ENCODE measurements at regions not wholly inside any gene's neighbourhood (a gene's known extent, or its start where the extent isn't known, plus 50 kb on each side); places are given as distances from the start of the nearest gene placed in this dataset.
A peak's percentile ranks its signal among the peaks of the same experiment; 100 is the strongest.

DNA sequence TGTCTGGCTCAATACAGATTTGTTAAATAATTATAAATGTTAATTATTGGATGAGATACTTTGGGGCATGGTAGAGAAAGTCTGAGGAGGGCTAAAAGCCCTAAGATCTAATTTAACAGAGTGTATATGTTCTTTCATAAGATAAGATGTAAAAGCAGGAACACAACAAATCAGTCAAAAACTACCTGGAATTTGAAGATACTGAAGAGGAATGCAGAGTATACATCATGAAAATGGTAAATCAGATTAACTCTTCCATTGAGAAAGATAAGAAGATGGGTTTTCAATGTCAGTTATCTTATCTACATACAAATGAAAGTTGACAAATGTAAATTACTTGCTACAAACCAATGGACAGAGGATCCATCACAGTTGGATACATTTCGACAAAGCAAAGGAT lies 107.3 kb upstream of the NFIB start:
- no peaks in the 10 kb centered on the region for H3K36me3 ChIP-seq
- H3K4me1 ChIP-seq (replicated peaks), result peaks cover 14% of the 10 kb centered on the region
- DNase-seq (ENCODE audit: low read depth in 1 of 2, low spot score in 2 of 2), result no peak
- H3K9me3 ChIP-seq (replicated peaks), result no peaks in the 10 kb centered on the region
- H3K4me3 ChIP-seq, result no peak overlapping the region
- H3K27me3 ChIP-seq (replicated peaks), result no peaks in the 10 kb centered on the region
- no peak overlapping the region for H3K27ac ChIP-seq

DNA sequence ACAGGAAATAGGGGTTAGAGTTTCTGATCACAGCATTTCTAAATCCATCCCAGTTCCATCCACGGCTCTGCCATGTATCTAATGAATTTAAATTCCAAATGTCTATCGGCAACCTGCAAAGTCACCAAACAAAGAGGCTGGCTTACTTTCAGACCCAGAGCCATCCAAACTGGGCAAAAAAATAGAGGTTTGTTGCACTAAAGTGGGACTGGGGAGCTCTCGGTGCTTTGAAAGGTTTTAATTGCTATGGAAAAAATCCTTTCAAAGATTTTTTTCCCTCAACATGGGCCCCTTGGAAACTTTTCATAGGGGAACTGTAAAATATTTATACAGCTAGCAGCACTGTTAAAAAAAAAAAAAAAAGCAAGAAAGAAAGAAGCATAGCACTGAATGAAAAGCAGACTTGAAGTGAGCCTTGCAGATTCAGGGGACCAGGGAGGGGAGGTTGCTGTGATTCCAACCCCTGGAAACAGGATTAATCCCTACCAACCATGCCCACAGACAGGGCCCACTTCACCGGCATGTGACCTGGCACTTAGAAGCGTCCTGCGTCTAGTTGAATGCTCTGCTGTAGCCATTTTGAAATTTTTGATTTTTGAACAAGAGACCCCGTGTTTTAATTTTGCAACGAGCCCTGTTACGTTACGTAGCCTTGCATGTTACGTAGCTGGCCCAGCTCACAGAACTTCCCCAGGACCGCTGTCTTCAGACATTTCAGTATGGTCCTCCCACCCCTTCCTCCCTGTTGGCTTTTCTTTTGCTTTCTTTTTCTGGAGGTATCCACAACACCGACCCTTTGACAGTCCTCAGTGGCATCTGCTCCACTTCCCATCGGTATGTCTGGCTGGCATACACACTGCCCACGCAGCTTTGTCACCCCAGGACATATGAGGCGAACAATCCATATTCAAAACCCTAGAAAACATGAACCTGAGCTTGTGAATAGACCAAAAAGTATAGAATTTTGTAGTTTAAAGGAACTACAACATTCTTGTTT lies 105.3 kb upstream of the NFIB start:
- DNase-seq (ENCODE audit: low read depth in 1 of 2, low spot score in 2 of 2), result no peak
- no peak overlapping the region for H3K27ac ChIP-seq
- H3K4me1 ChIP-seq (replicated peaks), result peaks cover 18% of the 10 kb centered on the region
- H3K27me3 ChIP-seq (replicated peaks), result no peaks in the 10 kb centered on the region
- H3K4me3 ChIP-seq, result no peak overlapping the region
- no peaks in the 10 kb centered on the region for H3K9me3 ChIP-seq (replicated peaks)
- no peaks in the 10 kb centered on the region for H3K36me3 ChIP-seq

DNA sequence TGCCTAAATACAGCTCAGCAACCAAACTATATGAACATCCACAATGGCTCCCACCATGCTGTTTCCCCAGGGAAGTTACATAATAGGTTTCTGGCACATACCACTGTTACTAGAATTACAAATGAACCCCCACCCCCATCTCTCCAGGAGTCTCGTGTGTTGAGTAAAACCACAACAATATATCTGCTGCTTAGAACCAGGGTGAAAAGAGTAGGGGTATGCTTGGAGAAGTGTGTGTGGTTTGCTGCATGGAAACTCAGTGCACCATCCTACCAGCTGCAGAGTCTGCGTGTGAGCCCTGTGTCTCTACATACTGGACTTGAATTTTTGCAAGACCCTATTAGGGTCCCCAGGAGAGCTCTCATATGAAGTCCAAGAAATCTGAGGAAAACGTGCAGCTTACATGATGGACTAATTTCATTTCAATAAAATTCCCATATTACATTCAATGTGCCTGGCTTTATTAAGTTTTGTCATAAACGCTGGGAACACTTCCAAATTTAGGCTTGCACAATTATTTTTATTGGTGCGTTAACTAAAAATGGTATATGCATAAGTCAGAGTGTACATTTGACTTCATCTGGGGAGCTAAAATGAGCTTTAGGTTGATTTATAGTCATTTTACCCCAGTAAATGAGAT lies 104.5 kb upstream of the NFIB start:
- H3K27ac ChIP-seq, result no peak overlapping the region
- no peaks in the 10 kb centered on the region for H3K27me3 ChIP-seq (replicated peaks)
- H3K9me3 ChIP-seq (replicated peaks), result no peaks in the 10 kb centered on the region
- no peak for DNase-seq (ENCODE audit: low read depth in 1 of 2, low spot score in 2 of 2)
- H3K4me1 ChIP-seq (replicated peaks), result peaks cover 10% of the 10 kb centered on the region
- H3K4me3 ChIP-seq, result no peak overlapping the region
- no peaks in the 10 kb centered on the region for H3K36me3 ChIP-seq

DNA sequence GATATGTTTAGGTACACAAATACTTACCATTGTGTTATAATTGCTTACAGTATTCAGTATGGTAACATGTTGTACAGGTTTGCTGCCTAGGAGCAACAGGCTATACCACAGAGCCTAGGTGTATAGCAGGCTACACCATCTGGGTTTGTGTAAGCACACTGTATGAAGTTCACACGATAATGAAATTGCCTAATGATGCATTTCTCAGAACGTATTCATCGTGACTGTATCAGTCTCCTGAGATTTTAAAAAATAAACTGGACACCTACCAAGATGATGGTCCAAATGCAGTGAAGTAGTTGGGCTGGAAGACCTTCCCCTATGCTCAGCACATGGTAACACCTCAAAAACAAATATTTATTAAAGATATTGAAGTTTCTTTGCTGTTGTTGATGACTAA lies 103.3 kb upstream of the NFIB start:
- H3K4me1 ChIP-seq (replicated peaks), result peaks cover 7% of the 10 kb centered on the region
- H3K9me3 ChIP-seq (replicated peaks), result no peaks in the 10 kb centered on the region
- DNase-seq (ENCODE audit: low read depth in 1 of 2, low spot score in 2 of 2), result no peak
- H3K27me3 ChIP-seq (replicated peaks), result no peaks in the 10 kb centered on the region
- no peak overlapping the region for H3K27ac ChIP-seq
- no peak overlapping the region for H3K4me3 ChIP-seq
- H3K36me3 ChIP-seq, result no peaks in the 10 kb centered on the region

DNA sequence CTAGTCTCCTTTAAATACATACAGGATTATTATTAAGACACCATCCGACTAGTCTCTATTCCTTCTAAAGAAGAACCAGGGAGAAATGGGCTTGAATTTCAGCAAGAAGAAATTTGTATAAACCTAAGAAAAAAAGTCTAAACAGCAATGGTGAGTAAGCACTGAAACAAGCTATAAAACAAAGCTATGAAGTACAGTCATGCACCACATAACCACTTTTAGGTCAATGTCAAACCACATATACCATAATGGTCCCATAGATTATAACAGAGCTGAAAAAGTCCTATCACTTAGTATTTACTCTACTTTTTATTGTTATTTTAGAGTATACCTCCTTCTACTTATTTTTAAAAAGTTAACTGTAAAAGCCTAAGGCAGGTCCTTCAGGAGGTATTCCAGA lies 102.0 kb upstream of the NFIB start:
- DNase-seq (ENCODE audit: low read depth in 1 of 2, low spot score in 2 of 2), result peak in 1 of 2 experiments; percentile 36
- Histone ChIP-seq H3K27me3 (replicated peaks) (no peaks in the 10 kb centered on the region), H3K4me3 (no peak overlapping the region), H3K4me1 (replicated peaks) (peaks cover 7% of the 10 kb centered on the region), H3K36me3 (no peaks in the 10 kb centered on the region), H3K27ac (no peak overlapping the region), H3K9me3 (replicated peaks) (no peaks in the 10 kb centered on the region)

DNA sequence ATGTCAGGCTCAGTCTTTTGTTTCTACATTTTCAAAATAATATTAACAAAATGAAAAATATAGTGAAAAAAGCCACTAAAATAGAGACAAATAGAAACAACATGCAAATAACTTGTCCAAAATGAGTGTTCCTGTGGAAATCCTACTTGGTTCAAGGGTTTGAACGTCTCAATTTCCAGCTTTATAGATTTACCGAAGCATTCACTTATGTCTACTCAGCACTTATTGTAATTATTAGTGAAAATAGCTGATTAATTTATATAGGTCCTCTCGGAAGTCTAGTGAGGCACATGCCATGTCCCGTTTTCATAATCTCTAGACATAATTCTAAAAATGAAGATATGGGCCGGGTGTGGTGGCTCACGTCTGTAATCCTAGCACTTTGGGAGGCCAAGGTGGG lies 99.9 kb upstream of the NFIB start:
- no peak for DNase-seq (ENCODE audit: low read depth in 1 of 2, low spot score in 2 of 2)
- H3K4me1 ChIP-seq (replicated peaks), result peaks cover 7% of the 10 kb centered on the region
- H3K4me3 ChIP-seq, result no peak overlapping the region
- H3K36me3 ChIP-seq, result no peaks in the 10 kb centered on the region
- no peak overlapping the region for H3K27ac ChIP-seq
- H3K27me3 ChIP-seq (replicated peaks), result no peaks in the 10 kb centered on the region
- no peaks in the 10 kb centered on the region for H3K9me3 ChIP-seq (replicated peaks)

DNA sequence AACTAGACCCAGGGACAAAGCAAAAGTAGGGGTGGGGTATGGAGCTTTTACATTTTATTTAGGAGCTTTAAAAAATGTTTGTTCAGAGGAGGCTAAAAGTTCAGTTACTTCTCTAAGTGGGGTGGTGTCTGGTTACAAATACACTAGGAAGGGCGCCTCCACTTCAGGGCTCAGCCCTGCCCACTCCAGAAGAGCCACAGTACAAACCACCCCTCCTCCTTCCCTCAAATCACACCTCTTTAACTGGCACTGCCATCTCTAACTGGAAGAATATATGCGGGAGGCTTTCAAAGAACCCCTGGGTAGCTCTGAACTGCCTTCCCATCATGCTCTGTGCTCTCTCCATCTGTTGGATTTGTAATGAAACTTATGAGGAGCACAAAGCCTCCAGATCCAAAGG lies 98.8 kb upstream of the NFIB start:
- H3K27ac ChIP-seq, result no peak overlapping the region
- H3K9me3 ChIP-seq (replicated peaks), result no peaks in the 10 kb centered on the region
- no peak overlapping the region for H3K4me3 ChIP-seq
- peaks cover 7% of the 10 kb centered on the region for H3K4me1 ChIP-seq (replicated peaks)
- DNase-seq (ENCODE audit: low read depth in 1 of 2, low spot score in 2 of 2), result no peak
- no peaks in the 10 kb centered on the region for H3K27me3 ChIP-seq (replicated peaks)
- no peaks in the 10 kb centered on the region for H3K36me3 ChIP-seq

DNA sequence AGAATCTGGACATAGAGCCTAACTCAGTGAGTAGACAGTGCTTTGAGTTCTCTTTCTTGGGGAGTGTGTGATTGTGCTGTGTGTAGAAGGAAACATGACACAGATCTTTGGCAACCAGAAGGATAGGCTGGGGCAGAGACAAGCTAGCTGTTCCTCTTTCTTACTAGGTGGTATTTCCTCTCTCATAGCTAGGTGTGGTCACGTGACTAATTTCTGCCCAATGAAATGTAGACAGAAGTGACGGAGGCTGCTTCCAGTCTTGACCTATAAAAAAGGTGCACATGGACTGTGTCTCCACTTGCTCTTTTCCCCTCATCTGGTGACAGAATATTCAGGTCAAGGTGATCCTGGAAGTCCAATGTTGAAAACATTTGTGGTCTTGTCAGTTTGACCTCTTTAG lies 92.5 kb upstream of the NFIB start:
- no peaks in the 10 kb centered on the region for H3K27me3 ChIP-seq (replicated peaks)
- no peaks in the 10 kb centered on the region for H3K36me3 ChIP-seq
- no peaks in the 10 kb centered on the region for H3K9me3 ChIP-seq (replicated peaks)
- no peaks in the 10 kb centered on the region for H3K4me1 ChIP-seq (replicated peaks)
- H3K27ac ChIP-seq, result no peak overlapping the region
- no peak overlapping the region for H3K4me3 ChIP-seq
- DNase-seq (ENCODE audit: low read depth in 1 of 2, low spot score in 2 of 2), result no peak

DNA sequence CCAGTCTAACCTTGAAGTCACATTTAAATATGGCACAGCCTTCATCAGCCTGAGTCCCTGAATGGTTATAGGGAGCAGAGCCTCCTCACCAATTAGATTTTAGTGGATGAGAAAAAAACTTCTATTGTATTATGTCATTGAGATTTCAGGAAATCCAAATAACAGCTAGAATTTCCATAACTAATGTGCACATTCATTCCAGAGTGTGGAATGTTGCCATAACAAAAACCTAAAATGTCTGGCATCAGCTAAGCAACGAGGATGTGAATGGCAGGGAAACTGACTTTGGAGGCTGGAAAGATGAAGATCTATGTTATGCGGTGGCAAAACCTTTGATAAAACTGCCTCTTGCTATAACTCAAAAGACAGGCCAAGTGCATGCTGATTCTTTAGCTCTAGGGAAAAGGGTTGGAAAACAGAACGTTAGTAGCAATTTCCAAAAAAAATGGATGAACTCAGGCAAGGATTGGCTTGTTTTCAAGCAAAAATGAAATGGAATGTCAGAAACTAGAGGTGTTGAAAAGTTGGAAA lies 91.3 kb upstream of the NFIB start:
- H3K36me3 ChIP-seq, result no peaks in the 10 kb centered on the region
- DNase-seq (ENCODE audit: low read depth in 1 of 2, low spot score in 2 of 2), result no peak
- no peaks in the 10 kb centered on the region for H3K27me3 ChIP-seq (replicated peaks)
- no peak overlapping the region for H3K27ac ChIP-seq
- H3K4me3 ChIP-seq, result no peak overlapping the region
- H3K9me3 ChIP-seq (replicated peaks), result no peaks in the 10 kb centered on the region
- peaks cover 8% of the 10 kb centered on the region for H3K4me1 ChIP-seq (replicated peaks)

DNA sequence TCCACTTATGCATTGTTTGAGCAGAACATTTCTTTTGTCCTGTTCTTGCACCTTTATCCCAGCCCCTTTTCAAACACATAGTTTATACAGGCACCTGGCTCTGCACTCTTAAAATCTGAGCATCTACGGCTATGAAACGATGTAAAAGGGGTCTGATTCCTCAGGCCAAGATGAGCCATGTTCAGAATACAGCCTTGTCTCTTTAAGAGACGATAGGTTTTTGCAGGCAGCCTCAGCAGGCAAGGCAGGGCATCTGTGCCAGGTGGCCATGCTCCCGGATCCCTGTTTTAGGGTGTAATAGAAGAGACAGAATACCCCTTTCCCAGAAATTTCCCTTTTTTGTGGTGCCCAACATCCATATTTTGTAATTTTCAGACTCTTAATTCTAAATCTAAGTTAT lies 89.1 kb upstream of the NFIB start:
- Histone ChIP-seq H3K27ac (no peak overlapping the region), H3K4me3 (no peak overlapping the region), H3K4me1 (replicated peaks) (peaks cover 10% of the 10 kb centered on the region), H3K9me3 (replicated peaks) (no peaks in the 10 kb centered on the region), H3K36me3 (no peaks in the 10 kb centered on the region), H3K27me3 (replicated peaks) (no peaks in the 10 kb centered on the region)
- DNase-seq (ENCODE audit: low read depth in 1 of 2, low spot score in 2 of 2), result no peak

DNA sequence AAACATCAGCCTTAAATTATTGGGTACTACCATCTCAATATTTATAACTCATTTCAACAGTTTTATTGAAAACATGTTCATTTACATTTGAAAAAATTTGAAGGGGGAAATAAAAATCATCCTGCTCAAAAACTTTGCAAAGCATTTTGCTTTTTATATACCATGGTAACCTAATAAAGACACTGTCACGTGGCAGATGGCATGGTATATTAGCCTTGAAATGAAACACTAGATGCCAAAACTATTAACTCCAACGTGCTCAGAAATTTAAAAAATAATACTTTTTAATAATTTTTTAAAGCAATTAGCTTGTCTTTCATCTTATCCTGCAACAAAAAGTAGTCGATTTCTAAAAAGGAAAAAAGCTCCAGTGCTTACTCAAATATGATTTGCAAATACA lies 88.6 kb upstream of the NFIB start:
- no peak overlapping the region for H3K4me3 ChIP-seq
- H3K27ac ChIP-seq, result no peak overlapping the region
- H3K4me1 ChIP-seq (replicated peaks), result peaks cover 10% of the 10 kb centered on the region
- H3K36me3 ChIP-seq, result no peaks in the 10 kb centered on the region
- DNase-seq (ENCODE audit: low read depth in 1 of 2, low spot score in 2 of 2), result no peak
- no peaks in the 10 kb centered on the region for H3K27me3 ChIP-seq (replicated peaks)
- no peaks in the 10 kb centered on the region for H3K9me3 ChIP-seq (replicated peaks)

DNA sequence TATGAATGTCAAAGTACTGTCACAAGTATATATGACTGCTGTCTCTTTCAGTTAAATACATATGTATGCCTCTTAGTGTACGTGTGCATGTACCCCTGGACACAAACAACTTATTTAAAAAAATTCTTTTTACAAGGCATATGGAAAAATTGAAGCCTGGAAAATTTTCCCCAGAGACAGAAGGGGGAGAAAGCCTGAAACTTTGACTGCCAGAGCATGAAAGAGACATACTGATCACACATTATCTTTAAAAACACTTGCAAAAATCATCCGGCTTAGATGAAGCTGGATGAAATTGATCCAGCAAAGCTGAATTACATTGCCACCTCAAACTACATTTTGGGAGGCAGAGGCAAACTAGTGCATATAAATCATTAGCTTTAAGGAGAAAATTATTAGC lies 88.0 kb upstream of the NFIB start:
- Histone ChIP-seq H3K4me1 (replicated peaks) (peaks cover 10% of the 10 kb centered on the region), H3K9me3 (replicated peaks) (no peaks in the 10 kb centered on the region), H3K4me3 (no peak overlapping the region), H3K36me3 (no peaks in the 10 kb centered on the region), H3K27ac (no peak overlapping the region), H3K27me3 (replicated peaks) (no peaks in the 10 kb centered on the region)
- no peak for DNase-seq (ENCODE audit: low read depth in 1 of 2, low spot score in 2 of 2)

DNA sequence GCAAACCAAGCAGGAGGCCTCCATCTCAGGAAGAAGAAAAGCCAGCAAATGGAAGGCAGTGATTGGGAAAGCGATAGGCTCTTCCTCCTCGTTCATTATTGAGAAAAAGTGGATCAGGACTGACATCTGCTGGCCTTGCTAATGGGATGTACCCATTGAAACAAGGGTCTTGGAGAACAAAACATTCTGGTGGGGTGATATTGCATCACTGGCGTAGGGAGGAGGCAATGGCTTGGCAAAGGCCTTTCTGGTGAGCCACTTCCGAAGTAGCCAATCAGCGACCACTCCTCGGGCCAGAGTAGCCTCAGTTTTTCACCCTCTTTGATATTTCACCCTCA lies 86.7 kb upstream of the NFIB start:
- Histone ChIP-seq H3K4me1 (replicated peaks) (peaks cover 10% of the 10 kb centered on the region), H3K4me3 (no peak overlapping the region), H3K9me3 (replicated peaks) (no peaks in the 10 kb centered on the region), H3K27me3 (replicated peaks) (no peaks in the 10 kb centered on the region), H3K27ac (no peak overlapping the region), H3K36me3 (no peaks in the 10 kb centered on the region)
- peak; percentile 44 to 57 for DNase-seq (ENCODE audit: low read depth in 1 of 2, low spot score in 2 of 2)
